ENCODE measurements at regions not wholly inside any gene's neighbourhood (a gene's known extent, or its start where the extent isn't known, plus 50 kb on each side); places are given as distances from the start of the nearest gene placed in this dataset.
A peak's percentile ranks its signal among the peaks of the same experiment; 100 is the strongest.

- ATAC-seq = no peak
- Histone ChIP-seq H3K27ac (no peak overlapping the region), H3K9me3 (no peaks in the 10 kb centered on the region), H3K4me3 (no peak overlapping the region), H3K4me1 (no peaks in the 10 kb centered on the region), H3K36me3 (no peaks in the 10 kb centered on the region), H3K27me3 (ENCODE audit: low read depth) (no peaks in the 10 kb centered on the region)
- DNase-seq = no peak
- intact Hi-C loops (cut with DNase I) = no loop called here
- TF ChIP-seq CTCF (IDR thresholded peaks at IDR 0.05) = no peak
These were observed 121.7 kb upstream of the BTBD3 start for GRCh38 chr20:11796026-11796425.

GRCh38 chr20:11797156-11797555 lies 120.5 kb upstream of the BTBD3 start:
- no peak for ATAC-seq

GRCh38 chr20:11799281-11799684 lies 118.4 kb upstream of the BTBD3 start:
- no peak for ATAC-seq
- H3K9me3 ChIP-seq = no peaks in the 10 kb centered on the region
- H3K4me3 ChIP-seq = no peak overlapping the region
- no peak for DNase-seq
- intact Hi-C loops (cut with DNase I) = no loop called here
- no peaks in the 10 kb centered on the region for H3K4me1 ChIP-seq
- no peak for TF ChIP-seq CTCF (IDR thresholded peaks at IDR 0.05)
- H3K36me3 ChIP-seq = no peaks in the 10 kb centered on the region
- no peak overlapping the region for H3K27ac ChIP-seq
- no peaks in the 10 kb centered on the region for H3K27me3 ChIP-seq (ENCODE audit: low read depth)

More at GRCh38 chr20:11797156-11797555, 120.5 kb upstream of the BTBD3 start:
- Histone ChIP-seq H3K27ac (no peak overlapping the region), H3K4me1 (no peaks in the 10 kb centered on the region), H3K36me3 (no peaks in the 10 kb centered on the region), H3K27me3 (ENCODE audit: low read depth) (no peaks in the 10 kb centered on the region), H3K4me3 (no peak overlapping the region), H3K9me3 (no peaks in the 10 kb centered on the region)
- intact Hi-C loops (cut with DNase I) = no loop called here
- TF ChIP-seq CTCF (IDR thresholded peaks at IDR 0.05) = no peak
- DNase-seq = no peak

GRCh38 chr20:11807054-11808048 lies 110.3 kb upstream of the BTBD3 start:
- ATAC-seq (peak; percentile 46), DNase-seq (no peak)
- H3K27ac ChIP-seq = no peak overlapping the region
- intact Hi-C loops (cut with DNase I) = no loop called here
- no peaks in the 10 kb centered on the region for H3K9me3 ChIP-seq
- H3K27me3 ChIP-seq (ENCODE audit: low read depth) = no peaks in the 10 kb centered on the region
- H3K4me3 ChIP-seq = no peak overlapping the region
- TF ChIP-seq CTCF (IDR thresholded peaks at IDR 0.05) = no peak
- H3K4me1 ChIP-seq = no peaks in the 10 kb centered on the region
- no peaks in the 10 kb centered on the region for H3K36me3 ChIP-seq

- Histone ChIP-seq H3K36me3 (no peaks in the 10 kb centered on the region), H3K27me3 (ENCODE audit: low read depth) (no peaks in the 10 kb centered on the region), H3K4me3 (no peak overlapping the region), H3K9me3 (no peaks in the 10 kb centered on the region), H3K4me1 (no peaks in the 10 kb centered on the region), H3K27ac (no peak overlapping the region)
- TF ChIP-seq CTCF (IDR thresholded peaks at IDR 0.05) = no peak
- DNase-seq (no peak), ATAC-seq (no peak)
- intact Hi-C loops (cut with DNase I) = no loop called here
These were observed 108.9 kb upstream of the BTBD3 start for GRCh38 chr20:11808841-11809240.
